ENCODE measurements at regions not wholly inside any gene's neighbourhood (a gene's known extent, or its start where the extent isn't known, plus 50 kb on each side); places are given as distances from the start of the nearest gene placed in this dataset.

GRCh38 chr12:105804591-105805265 lies 334.0 kb downstream of the NUAK1 start:
- TF ChIP-seq, protein P1, sequence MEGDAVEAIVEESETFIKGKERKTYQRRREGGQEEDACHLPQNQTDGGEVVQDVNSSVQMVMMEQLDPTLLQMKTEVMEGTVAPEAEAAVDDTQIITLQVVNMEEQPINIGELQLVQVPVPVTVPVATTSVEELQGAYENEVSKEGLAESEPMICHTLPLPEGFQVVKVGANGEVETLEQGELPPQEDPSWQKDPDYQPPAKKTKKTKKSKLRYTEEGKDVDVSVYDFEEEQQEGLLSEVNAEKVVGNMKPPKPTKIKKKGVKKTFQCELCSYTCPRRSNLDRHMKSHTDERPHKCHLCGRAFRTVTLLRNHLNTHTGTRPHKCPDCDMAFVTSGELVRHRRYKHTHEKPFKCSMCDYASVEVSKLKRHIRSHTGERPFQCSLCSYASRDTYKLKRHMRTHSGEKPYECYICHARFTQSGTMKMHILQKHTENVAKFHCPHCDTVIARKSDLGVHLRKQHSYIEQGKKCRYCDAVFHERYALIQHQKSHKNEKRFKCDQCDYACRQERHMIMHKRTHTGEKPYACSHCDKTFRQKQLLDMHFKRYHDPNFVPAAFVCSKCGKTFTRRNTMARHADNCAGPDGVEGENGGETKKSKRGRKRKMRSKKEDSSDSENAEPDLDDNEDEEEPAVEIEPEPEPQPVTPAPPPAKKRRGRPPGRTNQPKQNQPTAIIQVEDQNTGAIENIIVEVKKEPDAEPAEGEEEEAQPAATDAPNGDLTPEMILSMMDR (IDR thresholded peaks at IDR 0.05; ENCODE audit: low read length): no peak
- no peak for TF ChIP-seq EZH2 (IDR thresholded peaks at IDR 0.05; ENCODE audit: borderline replicate concordance, low read length)

Data from OCI-LY1 (cell line).